ENCODE measurements at regions not wholly inside any gene's neighbourhood (a gene's known extent, or its start where the extent isn't known, plus 50 kb on each side); places are given as distances from the start of the nearest gene placed in this dataset.

- no peak overlapping the region for H3K27ac Mint-ChIP-seq
- Histone ChIP-seq H3K14ac (ENCODE audit: insufficient read depth, low read length) (no peak overlapping the region), H3T11ph (ENCODE audit: low read length) (no peak overlapping the region), H2BK15ac (ENCODE audit: low read depth, low read length) (no peak overlapping the region), H2AFZ (ENCODE audit: low read length) (no peak overlapping the region), H4K5ac (ENCODE audit: insufficient read length, low read depth, low read length) (no peak overlapping the region), H3K27ac (ENCODE audit: insufficient read length, low read depth, low read length) (no peak overlapping the region), H2AK5ac (ENCODE audit: insufficient read length, low read length) (no peak overlapping the region), H3K9me3 (ENCODE audit: control insufficient read depth, low read depth, low read length) (no peaks in the 10 kb centered on the region), H2BK20ac (ENCODE audit: low read depth, low read length, poor library complexity, severe bottlenecking) (no peak overlapping the region), H2BK12ac (ENCODE audit: insufficient read length, low read depth, low read length) (no peak overlapping the region), H2BK120ac (ENCODE audit: low read depth, low read length, poor library complexity, severe bottlenecking) (no peak overlapping the region), H3K9ac (ENCODE audit: extremely low read depth, insufficient read length, low read length) (no peak overlapping the region), H3K4me1 (ENCODE audit: insufficient read depth, low read length) (no peaks in the 10 kb centered on the region), H4K20me1 (ENCODE audit: control insufficient read depth, insufficient read depth, insufficient read length) (no peaks in the 10 kb centered on the region), H3K27me3 (ENCODE audit: insufficient read depth, low read length) (no peaks in the 10 kb centered on the region), H4K91ac (ENCODE audit: insufficient read length, low read depth, low read length) (no peak overlapping the region), H4K8ac (replicated peaks; ENCODE audit: insufficient read length, low read depth, low read length) (no peak overlapping the region), H3K18ac (ENCODE audit: insufficient read length, low read depth, low read length) (no peak overlapping the region), H3K23ac (ENCODE audit: insufficient read length, low read depth, low read length) (no peak overlapping the region), H2BK5ac (ENCODE audit: insufficient read length, low read length) (no peak overlapping the region), H3K4ac (ENCODE audit: low read depth, low read length) (no peak overlapping the region), H3K79me1 (ENCODE audit: insufficient read depth, low read depth, low read length, poor library complexity, severe bottlenecking) (no peaks in the 10 kb centered on the region), H3K4me2 (ENCODE audit: insufficient read depth, insufficient read length, low read length) (no peak overlapping the region), H3K23me2 (ENCODE audit: insufficient read length, low read depth, low read length, poor library complexity, severe bottlenecking) (no peaks in the 10 kb centered on the region), H3K79me2 (ENCODE audit: insufficient read depth, low read length) (no peaks in the 10 kb centered on the region), H3K56ac (ENCODE audit: insufficient read length, low read depth, low read length) (no peak overlapping the region)
- H3K4me1 Mint-ChIP-seq = no peaks in the 10 kb centered on the region
- TF ChIP-seq, protein P1, sequence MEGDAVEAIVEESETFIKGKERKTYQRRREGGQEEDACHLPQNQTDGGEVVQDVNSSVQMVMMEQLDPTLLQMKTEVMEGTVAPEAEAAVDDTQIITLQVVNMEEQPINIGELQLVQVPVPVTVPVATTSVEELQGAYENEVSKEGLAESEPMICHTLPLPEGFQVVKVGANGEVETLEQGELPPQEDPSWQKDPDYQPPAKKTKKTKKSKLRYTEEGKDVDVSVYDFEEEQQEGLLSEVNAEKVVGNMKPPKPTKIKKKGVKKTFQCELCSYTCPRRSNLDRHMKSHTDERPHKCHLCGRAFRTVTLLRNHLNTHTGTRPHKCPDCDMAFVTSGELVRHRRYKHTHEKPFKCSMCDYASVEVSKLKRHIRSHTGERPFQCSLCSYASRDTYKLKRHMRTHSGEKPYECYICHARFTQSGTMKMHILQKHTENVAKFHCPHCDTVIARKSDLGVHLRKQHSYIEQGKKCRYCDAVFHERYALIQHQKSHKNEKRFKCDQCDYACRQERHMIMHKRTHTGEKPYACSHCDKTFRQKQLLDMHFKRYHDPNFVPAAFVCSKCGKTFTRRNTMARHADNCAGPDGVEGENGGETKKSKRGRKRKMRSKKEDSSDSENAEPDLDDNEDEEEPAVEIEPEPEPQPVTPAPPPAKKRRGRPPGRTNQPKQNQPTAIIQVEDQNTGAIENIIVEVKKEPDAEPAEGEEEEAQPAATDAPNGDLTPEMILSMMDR (conservative IDR thresholded peaks at IDR 0.05) = no peak
- H3K27me3 Mint-ChIP-seq (ENCODE audit: low read depth) = no peaks in the 10 kb centered on the region
- H3K36me3 Mint-ChIP-seq (ENCODE audit: insufficient read depth in 1 of 3, low read depth in 3 of 3) = no peaks in the 10 kb centered on the region; a peak in 1 of 7 replicates
- H3K9me3 Mint-ChIP-seq = peaks cover 0 to 2% of the 10 kb centered on the region in 2 experiments; a peak in 2 of 5 replicates
- no peak for DNase-seq
- no CpG with 5 or more reads among the region's 2 CpGs for WGBS (ENCODE audit: extremely low coverage, insufficient read length, low lambda C conversion rate)
- no peak overlapping the region for H3K4me3 Mint-ChIP-seq
These were observed 1372.3 kb downstream of the AMY1C start for GRCh38 chr1:105122041-105122440.

All from H9 (cell line).